Endothelial cell of umbilical vein (primary cell): ENCODE measurements at regions not wholly inside any gene's neighbourhood (a gene's known extent, or its start where the extent isn't known, plus 50 kb on each side); places are given as distances from the start of the nearest gene placed in this dataset.

Experiments
- BruUV-seq: library from RNA; stranded (reverse); fragments of 400-500 nt; replicated peaks from 2 replicates; lab custom pipeline; 2021; lab: Mats Ljungman, UMichigan
- CTCF ChIA-PET: fragments of 300-600, 350-600 bp; sonication (Branson Sonifier 250); formaldehyde crosslinking; loops from one replicate; lab custom pipeline; 2021; ENCODE audit warnings: antibody characterized with exemption, inconsistent platforms; lab: Charles Lee
- POLR2A ChIA-PET: fragments of 300-600, 350-600 bp; sonication (Branson Sonifier 250); formaldehyde crosslinking; loops from one replicate; lab custom pipeline; 2021; ENCODE audit warnings: antibody characterized with exemption, inconsistent platforms; lab: Charles Lee
- DNase-seq: peaks from one replicate; pipeline ENCODE4 v3.0.0-alpha.2; 2011; ENCODE audit warnings: low read depth, low spot score
- FAIRE-seq: peaks from 2 replicates; lab custom pipeline; 2011; peaks lifted over from hg19 to GRCh38; lab: Jason Lieb, UNC
- H2AFZ ChIP-seq: 2 replicates; pipeline ENCODE4 v1.6.0; 2012; ENCODE audit warnings: low read depth, low read length, control low read depth, inconsistent platforms
- H3K27ac ChIP-seq: 2 replicates; pipeline ENCODE4 v1.5.1; 2011; ENCODE audit warnings: low read depth, mild to moderate bottlenecking, control low read depth, low read length, moderate library complexity; ENCODE audit not compliant: insufficient read depth
- H3K27me3 ChIP-seq, 2 experiments: 2 replicates each; pipeline versions ENCODE4 v1.6.0 to v1.6.1; 2011; ENCODE audit warnings: low read length in 2 of 2, mixed read lengths in 1 of 2; ENCODE audit not compliant: control insufficient read depth in 2 of 2, insufficient read depth in 2 of 2
- H3K36me3 ChIP-seq, 2 experiments: 2 replicates in 1 of 2; 3 replicates in 1 of 2; pipeline ENCODE4 v1.5.1; 2011; ENCODE audit warnings: low read length in 2 of 2, mild to moderate bottlenecking in 1 of 2, moderate library complexity in 1 of 2; ENCODE audit not compliant: control insufficient read depth in 2 of 2, insufficient read depth in 2 of 2; ENCODE audit errors: extremely low read depth in 1 of 2
- H3K4me1 ChIP-seq: 3 replicates; pipeline ENCODE4 v1.5.1; 2011; ENCODE audit warnings: mild to moderate bottlenecking, low read length; ENCODE audit not compliant: control insufficient read depth, insufficient read depth; ENCODE audit errors: extremely low read depth
- H3K4me2 ChIP-seq: 2 replicates; pipeline ENCODE4 v1.6.1; 2011; ENCODE audit warnings: low read length, control low read depth, mixed read lengths; ENCODE audit not compliant: insufficient read depth
- H3K4me3 ChIP-seq, 3 experiments: fragments of 200-600 bp in 1 of 3; sonication (generic), shearing (Covaris generic) in 1 of 3; replicated peaks in 1 of 3; 2 replicates each; pipeline ENCODE4 v1.5.1; 2011 to 2016; ENCODE audit warnings: control low read depth in 3 of 3, low read length in 3 of 3, mild to moderate bottlenecking in 2 of 3, inconsistent platforms in 1 of 3, low read depth in 1 of 3, moderate library complexity in 1 of 3; ENCODE audit not compliant: insufficient read depth in 1 of 3
- H3K79me2 ChIP-seq: 2 replicates; pipeline ENCODE4 v1.6.0; 2012; ENCODE audit warnings: low read length, inconsistent platforms; ENCODE audit not compliant: control insufficient read depth, insufficient read depth
- H3K9ac ChIP-seq: replicated peaks from 2 replicates; pipeline ENCODE3; 2011; ENCODE audit warnings: low read length, control low read depth; ENCODE audit not compliant: insufficient read depth; ENCODE audit errors: extremely low read depth
- H3K9me1 ChIP-seq: replicated peaks from 3 replicates; pipeline ENCODE4 v1.6.0; 2011; ENCODE audit warnings: mild to moderate bottlenecking, low read length; ENCODE audit not compliant: control insufficient read depth, insufficient read depth; ENCODE audit errors: extremely low read depth
- H3K9me3 ChIP-seq: replicated peaks from 2 replicates; pipeline ENCODE4 v1.5.1; 2012; ENCODE audit warnings: low read length, inconsistent platforms; ENCODE audit not compliant: control insufficient read depth, insufficient read depth
- H4K20me1 ChIP-seq: replicated peaks from 2 replicates; pipeline ENCODE3; 2011; ENCODE audit warnings: mild to moderate bottlenecking, low read length; ENCODE audit not compliant: control insufficient read depth, insufficient read depth; ENCODE audit errors: extremely low read depth
- CTCF ChIP-seq, 2 donors: IDR thresholded peaks; 1 replicate in 1 of 2; 2 replicates in 1 of 2; pipeline ENCODE4 v1.5.1; 2011; ENCODE audit warnings: low read length in 2 of 2, mild to moderate bottlenecking in 2 of 2, moderate library complexity in 2 of 2, control low read depth in 1 of 2, inconsistent platforms in 1 of 2, low read depth in 1 of 2; ENCODE audit not compliant: insufficient read depth in 1 of 2; ENCODE audit errors: extremely low read depth in 1 of 2
- EZH2 ChIP-seq: IDR thresholded peaks from 2 replicates; pipeline ENCODE4 v1.6.1; 2012; ENCODE audit warnings: borderline replicate concordance, low read depth, mild to moderate bottlenecking, moderate library complexity, low read length, inconsistent platforms; ENCODE audit not compliant: severe bottlenecking
- FOS ChIP-seq: IDR thresholded peaks from 2 replicates; pipeline ENCODE4 v1.6.1; 2011; ENCODE audit warnings: mild to moderate bottlenecking, low read length, moderate library complexity, borderline replicate concordance; ENCODE audit not compliant: insufficient read depth
- GATA2 ChIP-seq: IDR thresholded peaks from 2 replicates; pipeline ENCODE4 v1.7.0; 2011; ENCODE audit warnings: low read depth, mild to moderate bottlenecking, moderate library complexity, mixed read lengths, low read length; ENCODE audit not compliant: insufficient read length, insufficient read depth
- JUN ChIP-seq: IDR thresholded peaks from 2 replicates; pipeline ENCODE4 v1.6.1; 2011; ENCODE audit warnings: borderline replicate concordance, low read depth; ENCODE audit not compliant: insufficient read length, insufficient read depth
- MYC ChIP-seq: IDR thresholded peaks from one replicate; pipeline ENCODE4 v1.6.1; 2011; ENCODE audit warnings: mild to moderate bottlenecking, low read depth, low read length
- POLR2A ChIP-seq: IDR thresholded peaks from 2 replicates; pipeline ENCODE4 v1.6.1; 2012; ENCODE audit warnings: low read depth, mild to moderate bottlenecking, control low read depth, low read length
- POLR2AphosphoS5 ChIP-seq: IDR thresholded peaks from 2 replicates; pipeline ENCODE4 v1.6.1; 2012; ENCODE audit warnings: low read depth, mild to moderate bottlenecking, control low read depth, low read length, moderate library complexity; ENCODE audit not compliant: insufficient read depth
- dilution Hi-C: fragments of 300-500 bp; cut with MboI; formaldehyde crosslinking; loops from one replicate; pipeline ENCODE4 v1.15.0; 2019; ENCODE audit warnings: low sequenced_read_pairs; ENCODE audit not compliant: extremely low pct_ligation_motif_present
- intact Hi-C: fragments of 100-400 bp; cut with micrococcal nuclease; formaldehyde crosslinking; loops from one replicate; pipeline ENCODE4 v1.10.0; 2022
- TF ChIP-seq, protein P1 (sequence below): IDR thresholded peaks from 2 replicates; pipeline ENCODE4 v1.6.1; 2011; ENCODE audit not compliant: insufficient read depth, insufficient read length

DNA sequence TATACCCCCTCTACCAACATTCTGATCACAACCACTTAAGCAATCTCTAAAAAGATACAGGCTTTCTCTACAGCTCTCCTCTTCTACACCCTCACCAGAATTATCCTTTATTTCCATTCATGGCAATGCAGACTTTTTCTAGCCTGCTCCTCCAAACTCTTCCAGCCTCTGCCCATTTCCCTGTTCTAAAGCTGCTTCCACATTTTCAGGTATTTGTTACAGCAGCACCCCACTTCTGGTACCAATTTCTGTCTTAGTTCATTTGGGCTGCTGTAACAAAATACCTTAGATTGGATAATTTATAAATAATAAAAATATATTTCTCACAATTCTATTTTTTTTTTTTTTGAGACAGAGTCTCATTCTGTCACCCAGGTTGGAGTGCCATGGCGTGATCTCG, 53.0 kb upstream of the DNAH5 start:
- H3K4me2 ChIP-seq: no peak overlapping the region
- no peak for TF ChIP-seq MYC
- no peak for TF ChIP-seq EZH2
- TF ChIP-seq JUN: no peak
- TF ChIP-seq CTCF (IDR thresholded peaks at IDR 0.05; ENCODE audit: extremely low read depth in 1 of 2, insufficient read depth in 1 of 2, low read depth in 1 of 2, low read length in 2 of 2): no peak
- BruUV-seq: no TSS peak
- FAIRE-seq (no peak), DNase-seq (no peak)
- H3K27ac ChIP-seq: no peak overlapping the region
- peaks cover 2% of the 10 kb centered on the region for H3K9me3 ChIP-seq
- no peaks in the 10 kb centered on the region for H4K20me1 ChIP-seq
- H3K4me1 ChIP-seq: no peaks in the 10 kb centered on the region
- H3K4me3 ChIP-seq: no peak overlapping the region
- H3K9me1 ChIP-seq: no peaks in the 10 kb centered on the region
- no peak overlapping the region for H3K9ac ChIP-seq
- no peaks in the 10 kb centered on the region for H3K36me3 ChIP-seq
- no peaks in the 10 kb centered on the region for H3K27me3 ChIP-seq
- ChIA-PET POLR2A (no interaction called here), CTCF (no interaction called here)
- dilution Hi-C loops: loop anchor here (25.0 kb wide), 2 partner anchors 115 to 290 kb away; no protein-coding TSS in a partner anchor
- intact Hi-C loops: no loop called here
- no peak overlapping the region for H2AFZ ChIP-seq
- H3K79me2 ChIP-seq: no peaks in the 10 kb centered on the region

DNA sequence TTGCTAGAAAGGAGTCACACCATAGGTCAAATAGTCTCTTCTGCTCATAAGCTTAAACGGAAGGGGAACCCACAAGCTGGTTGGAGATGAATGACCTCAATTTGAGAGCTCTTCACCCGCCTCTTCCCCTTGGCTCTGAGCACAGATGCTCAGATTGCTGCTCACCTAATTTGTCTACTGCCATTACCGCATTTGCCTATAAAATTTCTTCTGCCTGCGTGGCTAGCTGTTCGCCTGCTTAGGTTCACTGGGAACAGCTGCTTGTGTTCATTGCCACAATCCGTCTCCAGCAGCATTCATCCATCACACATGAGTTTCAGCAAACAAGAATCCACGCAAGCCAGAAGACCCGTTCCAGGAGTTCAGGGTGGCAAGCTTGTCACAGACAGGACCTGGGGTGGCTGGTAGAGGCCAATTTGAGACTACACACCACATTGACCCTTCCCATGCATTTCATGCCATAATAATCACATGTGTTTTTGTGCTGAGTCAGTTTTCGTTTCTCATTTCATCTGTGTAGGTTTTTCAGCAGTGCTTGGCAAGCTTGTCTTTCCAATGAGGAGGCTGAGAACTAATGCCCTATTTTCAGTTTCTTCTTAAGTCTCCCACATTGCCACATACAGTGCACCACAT, 50.2 kb upstream of the DNAH5 start:
- no peaks in the 10 kb centered on the region for H4K20me1 ChIP-seq
- BruUV-seq: no TSS peak
- DNase-seq: no peak
- CTCF ChIA-PET: interaction anchor here (0.8 to 1.3 kb wide), 2 partner anchors 9 to 10 kb away, joined by 3 to 5 read pairs; no protein-coding TSS in a partner anchor
- H3K79me2 ChIP-seq: no peaks in the 10 kb centered on the region
- H3K4me3 ChIP-seq: no peak overlapping the region
- no peaks in the 10 kb centered on the region for H3K9me1 ChIP-seq
- no peak overlapping the region for H2AFZ ChIP-seq
- no peak for FAIRE-seq
- H3K27ac ChIP-seq: no peak overlapping the region
- no peaks in the 10 kb centered on the region for H3K36me3 ChIP-seq
- H3K4me2 ChIP-seq: no peak overlapping the region
- peaks cover 2% of the 10 kb centered on the region for H3K9me3 ChIP-seq
- dilution Hi-C loops: loop anchor here (25.0 kb wide), 2 partner anchors 118 to 293 kb away; no protein-coding TSS in a partner anchor
- TF ChIP-seq, protein P1, sequence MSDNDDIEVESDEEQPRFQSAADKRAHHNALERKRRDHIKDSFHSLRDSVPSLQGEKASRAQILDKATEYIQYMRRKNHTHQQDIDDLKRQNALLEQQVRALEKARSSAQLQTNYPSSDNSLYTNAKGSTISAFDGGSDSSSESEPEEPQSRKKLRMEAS: no peak
- no peak for TF ChIP-seq FOS
- TF ChIP-seq EZH2: no peak
- TF ChIP-seq POLR2A: no peak
- no peak for TF ChIP-seq MYC
- TF ChIP-seq GATA2: no peak
- no peak for TF ChIP-seq POLR2AphosphoS5
- TF ChIP-seq JUN: no peak
- TF ChIP-seq CTCF (IDR thresholded peaks at IDR 0.05; ENCODE audit: extremely low read depth in 1 of 2, insufficient read depth in 1 of 2, low read depth in 1 of 2, low read length in 2 of 2): no peak
- POLR2A ChIA-PET: no interaction called here
- no peak overlapping the region for H3K9ac ChIP-seq
- no peaks in the 10 kb centered on the region for H3K27me3 ChIP-seq
- H3K4me1 ChIP-seq: no peaks in the 10 kb centered on the region
- intact Hi-C loops: no loop called here
